Activated CD4-positive, alpha-beta T cell treated with anti-CD3 and anti-CD28 coated beads, Interleukin-2, amount 50 U/mL, for 1 hour (primary cell): ENCODE measurements at regions not wholly inside any gene's neighbourhood (a gene's known extent, or its start where the extent isn't known, plus 50 kb on each side); places are given as distances from the start of the nearest gene placed in this dataset.
A peak's percentile ranks its signal among the peaks of the same experiment; 100 is the strongest.

ENCODE experiments used
- DNase-seq: peaks from one replicate; pipeline ENCODE4 v3.0.0-alpha.2; 2020

GRCh38 chr2:20150110-20150706 is 74.7 kb downstream of the SDC1 start:
- no peak for DNase-seq

- no peak for DNase-seq
Observed at GRCh38 chr2:20149703-20150030, 75.3 kb downstream of the SDC1 start.

- DNase-seq: no peak
Observed at GRCh38 chr2:20148923-20149702, 75.8 kb downstream of the SDC1 start.

GRCh38 chr2:20148426-20148922 is 76.5 kb downstream of the SDC1 start:
- no peak for DNase-seq

- no peak for DNase-seq
Observed at GRCh38 chr2:20147351-20147750, 77.6 kb downstream of the SDC1 start.

- no peak for DNase-seq
Observed at GRCh38 chr2:20146401-20146800, 78.5 kb downstream of the SDC1 start.

GRCh38 chr2:20145497-20146193 is 79.3 kb downstream of the SDC1 start:
- no peak for DNase-seq

- DNase-seq: no peak
Observed at GRCh38 chr2:20144861-20145260, 80.1 kb downstream of the SDC1 start.

GRCh38 chr2:20144196-20144595 is 80.7 kb downstream of the SDC1 start:
- DNase-seq: no peak

- no peak for DNase-seq
Observed at GRCh38 chr2:20143263-20143662, 81.7 kb downstream of the SDC1 start.

- DNase-seq: no peak
Observed at GRCh38 chr2:20141806-20142205, 83.1 kb downstream of the SDC1 start.

- no peak for DNase-seq
Observed at GRCh38 chr2:20141056-20141762, 83.7 kb downstream of the SDC1 start.

- DNase-seq: no peak
Observed at GRCh38 chr2:20140321-20141055, 84.4 kb downstream of the SDC1 start.

- DNase-seq: no peak
Observed at GRCh38 chr2:20139407-20140172, 85.3 kb downstream of the SDC1 start.

GRCh38 chr2:20138696-20139095 is 86.2 kb downstream of the SDC1 start:
- DNase-seq: no peak

GRCh38 chr2:20137884-20138283 is 86.5 kb upstream of the LAPTM4A start:
- DNase-seq: no peak

- no peak for DNase-seq
Observed at GRCh38 chr2:20137131-20137571, 85.7 kb upstream of the LAPTM4A start.

GRCh38 chr2:20136149-20136548 is 84.7 kb upstream of the LAPTM4A start:
- DNase-seq: no peak

GRCh38 chr2:20135631-20136050 is 84.2 kb upstream of the LAPTM4A start:
- DNase-seq: peak; percentile 9

GRCh38 chr2:20132990-20133535 is 81.6 kb upstream of the LAPTM4A start:
- DNase-seq: no peak
